ENCODE measurements at regions not wholly inside any gene's neighbourhood (a gene's known extent, or its start where the extent isn't known, plus 50 kb on each side); places are given as distances from the start of the nearest gene placed in this dataset.
A peak's percentile ranks its signal among the peaks of the same experiment; 100 is the strongest.

DNA sequence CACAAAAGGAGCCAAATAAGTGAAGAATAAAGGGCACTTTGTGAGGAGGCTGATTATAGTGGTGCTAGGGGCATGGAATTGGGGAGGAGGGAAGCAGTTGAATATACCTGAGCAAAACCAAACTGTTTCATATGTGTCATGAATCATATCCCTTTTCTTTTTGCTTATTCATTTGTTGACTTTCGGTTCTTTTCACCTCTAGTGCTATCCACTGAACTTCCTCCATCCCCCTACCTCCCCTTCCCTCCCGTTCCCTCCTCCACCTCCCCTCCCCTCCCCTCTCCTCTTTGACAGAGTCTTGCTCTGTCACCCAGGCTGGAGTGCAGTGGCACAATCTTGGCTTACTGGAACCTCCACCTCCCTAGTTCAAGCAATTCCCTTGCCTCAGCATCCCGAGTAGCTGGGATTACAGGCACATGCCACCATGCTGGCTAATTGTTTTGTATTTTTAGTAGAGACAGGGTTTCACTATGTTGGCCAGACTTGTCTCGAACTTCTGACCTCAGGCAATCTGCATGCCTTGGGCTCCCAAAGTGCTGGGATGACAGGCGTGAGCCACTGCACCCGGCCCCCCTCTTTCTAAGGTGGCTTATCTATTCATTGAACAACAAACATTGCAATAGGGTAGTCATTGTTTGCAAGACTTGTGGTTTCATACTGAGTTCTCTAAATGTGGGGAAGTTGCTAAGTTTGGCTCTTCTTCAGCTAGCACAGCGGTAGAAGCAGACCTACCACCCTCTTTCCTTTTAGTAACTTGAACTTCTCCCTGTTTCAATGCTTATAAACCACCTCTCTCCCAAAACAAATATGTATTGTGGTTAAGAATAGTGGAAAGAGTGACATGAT lies 150.4 kb upstream of the PRPS1L1 start:
- Histone ChIP-seq H3K4me1 (replicated peaks in 1 of 2) (peaks cover 0 to 7% of the 10 kb centered on the region in 2 donors), H3K27me3 (no peaks in the 10 kb centered on the region)
- 57 to 78% (median 67%) methylated on average over 6 to 7 of the region's 7 CpGs for WGBS, 4 donors

DNA sequence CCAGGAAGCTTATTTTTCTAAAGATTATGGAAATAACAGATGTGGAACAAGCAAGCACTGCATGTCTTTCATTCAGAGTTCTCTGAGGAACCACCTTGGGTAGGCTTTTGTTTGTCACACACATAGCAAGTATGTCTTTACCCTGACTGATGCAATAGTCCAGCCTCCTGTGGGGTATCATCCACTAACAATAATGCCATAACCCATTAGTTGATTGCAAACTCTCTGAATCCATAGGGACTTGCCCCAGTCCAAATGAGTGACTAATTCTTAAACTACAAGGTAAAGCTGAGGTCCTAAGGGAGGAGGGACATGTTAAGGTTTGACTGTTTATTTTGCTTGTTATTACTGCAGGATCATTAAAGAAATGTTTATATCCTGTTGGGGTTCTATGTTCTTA lies 151.4 kb upstream of the PRPS1L1 start:
- peaks cover 0 to 7% of the 10 kb centered on the region in 2 donors for H3K4me1 ChIP-seq (replicated peaks in 1 of 2)

More for the DNA sequence above, 150.4 kb upstream of the PRPS1L1 start:
- Histone ChIP-seq H3K4me3 (no peak overlapping the region), H3K27ac (no peak overlapping the region), H3K36me3 (replicated peaks in 1 of 2) (no peaks in the 10 kb centered on the region), H3K9me3 (replicated peaks in 1 of 3) (no peaks in the 10 kb centered on the region)
- TF ChIP-seq, protein P1, sequence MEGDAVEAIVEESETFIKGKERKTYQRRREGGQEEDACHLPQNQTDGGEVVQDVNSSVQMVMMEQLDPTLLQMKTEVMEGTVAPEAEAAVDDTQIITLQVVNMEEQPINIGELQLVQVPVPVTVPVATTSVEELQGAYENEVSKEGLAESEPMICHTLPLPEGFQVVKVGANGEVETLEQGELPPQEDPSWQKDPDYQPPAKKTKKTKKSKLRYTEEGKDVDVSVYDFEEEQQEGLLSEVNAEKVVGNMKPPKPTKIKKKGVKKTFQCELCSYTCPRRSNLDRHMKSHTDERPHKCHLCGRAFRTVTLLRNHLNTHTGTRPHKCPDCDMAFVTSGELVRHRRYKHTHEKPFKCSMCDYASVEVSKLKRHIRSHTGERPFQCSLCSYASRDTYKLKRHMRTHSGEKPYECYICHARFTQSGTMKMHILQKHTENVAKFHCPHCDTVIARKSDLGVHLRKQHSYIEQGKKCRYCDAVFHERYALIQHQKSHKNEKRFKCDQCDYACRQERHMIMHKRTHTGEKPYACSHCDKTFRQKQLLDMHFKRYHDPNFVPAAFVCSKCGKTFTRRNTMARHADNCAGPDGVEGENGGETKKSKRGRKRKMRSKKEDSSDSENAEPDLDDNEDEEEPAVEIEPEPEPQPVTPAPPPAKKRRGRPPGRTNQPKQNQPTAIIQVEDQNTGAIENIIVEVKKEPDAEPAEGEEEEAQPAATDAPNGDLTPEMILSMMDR (IDR thresholded peaks at IDR 0.05), result no peak
- no peak for TF ChIP-seq POLR2A (IDR thresholded peaks at IDR 0.05)
- intact Hi-C loops (cut with DNase I), result no loop called here
- DNase-seq, result peak in 3 of 7 donors; percentile 4 to 17 (median 6)

DNA sequence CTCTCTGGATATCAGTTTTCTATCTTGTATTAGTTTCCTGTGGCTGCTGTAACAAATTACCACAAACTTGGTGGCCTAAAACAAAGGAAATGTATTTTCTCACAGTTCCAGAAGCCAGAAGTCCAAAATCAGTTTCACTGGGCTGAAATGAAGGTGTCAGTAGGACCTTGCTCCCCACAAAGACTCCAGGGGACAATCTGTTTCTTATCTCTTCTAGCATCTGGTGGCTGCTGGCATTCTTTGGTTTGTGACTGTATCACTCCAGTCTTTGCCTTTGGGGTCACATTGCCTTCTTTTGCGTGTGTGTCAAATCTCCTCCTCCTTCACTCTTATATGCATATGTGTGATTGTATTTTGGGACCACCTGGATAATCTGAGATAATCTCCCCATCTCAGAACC lies 153.0 kb upstream of the PRPS1L1 start:
- H3K36me3 ChIP-seq (replicated peaks in 1 of 2), result no peaks in the 10 kb centered on the region
- no peak for DNase-seq
- H3K27me3 ChIP-seq, result no peaks in the 10 kb centered on the region
- intact Hi-C loops (cut with DNase I), result no loop called here
- no peak overlapping the region for H3K4me3 ChIP-seq
- no peak overlapping the region for H3K27ac ChIP-seq
- TF ChIP-seq, protein P1 (IDR thresholded peaks at IDR 0.05), result no peak
- no peak for TF ChIP-seq POLR2A (IDR thresholded peaks at IDR 0.05)
- WGBS, 4 donors, result 80 to 91% (median 85%) methylated on average over 1 of the region's 1 CpG
- peaks cover 0 to 7% of the 10 kb centered on the region in 2 donors for H3K4me1 ChIP-seq (replicated peaks in 1 of 2)
- H3K9me3 ChIP-seq (replicated peaks in 1 of 3), result no peaks in the 10 kb centered on the region

More for the DNA sequence above, 151.4 kb upstream of the PRPS1L1 start:
- DNase-seq, result no peak
- Histone ChIP-seq H3K36me3 (replicated peaks in 1 of 2) (no peaks in the 10 kb centered on the region), H3K4me3 (no peak overlapping the region), H3K27ac (no peak overlapping the region), H3K9me3 (replicated peaks in 1 of 3) (no peaks in the 10 kb centered on the region), H3K27me3 (no peaks in the 10 kb centered on the region)
- TF ChIP-seq, protein P1 (IDR thresholded peaks at IDR 0.05), result no peak
- no peak for TF ChIP-seq POLR2A (IDR thresholded peaks at IDR 0.05)
- intact Hi-C loops (cut with DNase I), result no loop called here

DNA sequence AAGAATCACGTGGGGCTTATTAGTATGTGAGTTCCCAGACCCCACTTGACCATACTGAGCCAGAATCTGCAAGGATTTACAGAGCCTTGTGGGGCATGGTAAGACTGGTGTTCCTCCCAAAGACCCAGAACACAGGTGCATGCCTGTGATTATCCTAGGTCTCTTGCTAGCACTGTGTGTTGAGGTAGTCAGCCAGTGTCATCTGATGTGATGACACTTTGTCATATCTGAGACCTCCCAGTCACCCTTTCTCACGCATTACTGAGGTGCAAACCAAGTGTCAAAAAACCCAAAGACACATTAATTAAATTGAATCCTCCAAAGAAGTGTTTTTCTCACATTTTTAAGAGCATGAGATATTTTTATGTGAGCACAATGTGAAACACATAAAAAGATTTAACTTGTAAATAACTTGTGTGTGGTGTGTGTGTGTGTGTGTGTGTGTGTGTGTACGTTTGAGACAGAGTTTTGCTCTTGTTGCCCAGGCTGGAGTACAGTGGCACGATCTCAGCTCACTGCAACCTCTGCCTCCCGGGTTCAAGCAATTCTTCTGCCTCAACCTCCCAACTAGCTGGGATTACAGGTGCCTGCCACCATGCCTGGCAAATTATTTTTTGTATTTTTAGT lies 162.0 kb upstream of the PRPS1L1 start:
- Histone ChIP-seq H3K9me3 (replicated peaks in 1 of 3) (no peaks in the 10 kb centered on the region), H3K4me3 (no peak overlapping the region), H3K4me1 (replicated peaks in 1 of 2) (no peaks in the 10 kb centered on the region), H3K36me3 (replicated peaks in 1 of 2) (no peaks in the 10 kb centered on the region), H3K27ac (no peak overlapping the region), H3K27me3 (no peaks in the 10 kb centered on the region)
- DNase-seq, result no peak
- intact Hi-C loops (cut with DNase I), result no loop called here
- WGBS, 4 donors, result 70 to 82% (median 77%) methylated on average over 5 of the region's 5 CpGs
- TF ChIP-seq, protein P1 (IDR thresholded peaks at IDR 0.05), result no peak
- TF ChIP-seq POLR2A (IDR thresholded peaks at IDR 0.05), result no peak
